Activated CD4-positive, alpha-beta T cell treated with anti-CD3 and anti-CD28 coated beads for 24 hours (primary cell): ENCODE measurements at regions not wholly inside any gene's neighbourhood (a gene's known extent, or its start where the extent isn't known, plus 50 kb on each side); places are given as distances from the start of the nearest gene placed in this dataset.

Experiments
- DNase-seq, 2 donors: peaks; one replicate each; pipeline ENCODE4 v3.0.0-alpha.2; 2020; ENCODE audit warnings: low read depth in 2 of 2

DNA sequence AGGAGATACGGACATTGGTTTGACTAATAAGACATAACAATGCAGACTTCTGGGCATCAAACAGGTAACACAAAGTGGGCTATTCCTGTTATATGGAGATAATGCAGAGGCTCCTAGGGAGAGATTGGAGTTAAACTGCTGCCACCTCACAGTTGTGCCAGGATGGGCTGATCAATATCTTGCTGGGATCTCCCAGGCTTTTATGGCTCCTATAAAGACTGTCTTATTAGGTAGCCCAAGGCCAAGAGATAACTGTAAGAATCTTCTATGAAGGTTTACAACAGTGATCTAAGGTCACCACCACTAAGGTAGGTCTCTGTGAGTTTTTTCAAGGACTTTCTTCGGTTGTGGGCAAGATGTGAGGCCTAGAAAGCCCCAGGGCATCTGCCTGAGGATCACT lies 345.8 kb downstream of the KLF5 start:
- no peak for DNase-seq

DNA sequence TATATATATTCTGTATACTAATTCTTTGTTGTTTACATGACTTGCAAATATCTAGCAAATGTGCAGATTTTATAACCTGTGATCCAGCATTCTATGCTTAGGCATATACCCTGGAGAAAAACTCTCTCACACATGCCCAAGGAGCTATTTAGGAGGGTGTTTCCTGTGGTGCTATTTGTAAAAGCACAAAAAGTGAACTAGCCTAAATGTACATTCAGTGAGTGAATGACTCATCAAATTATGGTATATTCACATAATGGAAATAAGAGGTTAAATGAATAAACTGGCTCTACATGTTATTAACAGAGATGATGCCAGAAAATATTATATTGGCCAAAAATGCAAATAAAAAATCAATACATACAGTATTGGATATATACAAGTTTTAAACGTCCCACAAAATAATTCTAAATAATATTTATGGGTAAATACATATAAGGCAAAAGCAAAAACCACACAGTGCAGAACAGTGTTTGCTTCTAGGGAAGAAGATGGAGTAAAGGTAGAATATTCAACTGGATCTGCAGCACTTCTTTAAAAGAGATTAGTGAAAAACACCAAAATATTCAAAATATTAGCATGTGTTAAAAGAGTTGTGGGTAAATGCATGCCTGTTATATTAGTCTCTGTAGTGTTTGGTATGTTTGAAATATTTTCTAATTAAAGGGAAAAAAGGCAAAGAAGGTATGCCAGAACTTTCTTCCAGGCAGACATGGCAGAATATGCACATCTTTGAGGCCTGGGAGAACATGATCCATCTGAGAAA lies 344.7 kb downstream of the KLF5 start:
- DNase-seq: no peak

- no peak for DNase-seq
Measured at GRCh38 chr13:73401769-73402168, 343.0 kb downstream of the KLF5 start.

DNA sequence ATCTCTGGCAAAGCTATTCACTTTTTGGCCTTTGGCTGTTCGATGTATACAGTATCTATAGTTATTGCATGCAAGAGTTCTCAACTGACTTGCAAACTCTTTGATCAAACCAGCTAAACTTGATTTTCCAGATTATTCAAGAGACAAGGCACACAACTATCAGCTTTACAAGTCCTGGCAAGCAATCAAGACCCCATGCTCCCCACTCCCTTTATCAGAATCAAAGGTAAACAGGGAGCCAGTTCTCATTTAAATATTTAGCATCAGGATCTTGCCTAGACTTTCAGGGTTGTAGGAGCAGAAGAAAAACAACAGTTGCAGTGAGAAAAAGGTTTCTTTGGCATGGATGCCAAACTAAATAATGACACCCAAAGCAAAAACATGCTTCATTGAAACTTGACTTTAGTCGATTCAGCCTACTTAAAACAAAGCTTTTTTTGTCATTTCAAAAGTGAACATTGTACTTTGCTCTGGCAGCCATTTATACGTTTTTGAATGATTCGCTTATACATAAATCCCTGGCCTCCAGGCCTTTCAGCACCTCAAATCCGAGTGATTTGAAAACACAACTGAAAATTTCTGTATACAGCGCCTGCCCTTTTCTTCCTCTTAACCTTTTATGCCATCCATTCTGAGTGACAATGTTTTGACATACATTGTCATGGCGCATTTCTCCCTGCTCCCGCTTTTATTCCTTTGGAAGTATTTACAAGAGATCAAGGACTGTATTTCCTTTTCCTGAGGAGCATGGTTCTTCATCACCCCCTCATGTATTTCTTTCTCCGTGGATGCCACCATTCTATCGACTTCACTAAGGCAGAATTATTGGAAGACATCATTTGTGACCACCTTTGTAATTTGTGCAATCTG lies 340.8 kb downstream of the KLF5 start:
- no peak for DNase-seq

- DNase-seq: no peak
Measured at GRCh38 chr13:73397496-73398305, 338.9 kb downstream of the KLF5 start.

GRCh38 chr13:73394066-73394465 lies 335.3 kb downstream of the KLF5 start:
- DNase-seq: no peak

DNA sequence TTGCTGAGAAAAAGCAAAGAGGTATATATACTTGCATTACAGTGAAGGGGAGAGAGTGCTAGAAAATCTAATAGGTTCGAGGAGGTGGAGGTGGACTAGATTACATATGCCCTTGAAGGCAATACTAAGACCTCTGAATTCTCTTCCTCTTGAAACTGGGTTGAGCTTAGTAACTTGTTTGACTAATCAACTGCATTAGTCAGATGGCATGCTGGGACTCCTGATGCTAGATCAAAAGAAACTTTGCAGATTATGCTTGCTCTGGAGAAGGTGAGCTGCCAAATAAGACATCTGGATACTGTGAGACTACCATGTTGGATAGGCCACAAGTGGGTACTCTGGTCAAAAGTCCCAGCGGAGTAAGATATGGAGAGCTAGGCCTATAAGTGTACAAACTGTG lies 331.3 kb downstream of the KLF5 start:
- DNase-seq: no peak

DNA sequence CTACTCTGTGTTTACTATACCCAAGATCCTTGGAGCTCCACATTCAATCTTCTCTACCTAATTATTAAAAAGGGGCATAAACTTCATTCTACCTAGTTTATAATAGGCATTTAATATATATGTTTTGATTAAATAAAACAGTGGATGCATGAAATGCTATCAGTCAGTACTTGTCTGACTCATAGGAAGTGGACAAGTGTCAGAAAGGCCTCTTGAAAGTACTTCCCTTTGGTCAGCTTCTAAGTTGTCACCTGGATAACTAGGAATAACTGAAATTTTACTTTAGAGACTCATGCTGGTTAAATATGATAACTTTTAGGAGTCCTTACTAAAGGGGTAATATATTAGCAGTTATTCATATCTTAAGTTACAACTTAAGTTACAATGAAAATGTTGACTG lies 329.8 kb downstream of the KLF5 start:
- DNase-seq: no peak

DNA sequence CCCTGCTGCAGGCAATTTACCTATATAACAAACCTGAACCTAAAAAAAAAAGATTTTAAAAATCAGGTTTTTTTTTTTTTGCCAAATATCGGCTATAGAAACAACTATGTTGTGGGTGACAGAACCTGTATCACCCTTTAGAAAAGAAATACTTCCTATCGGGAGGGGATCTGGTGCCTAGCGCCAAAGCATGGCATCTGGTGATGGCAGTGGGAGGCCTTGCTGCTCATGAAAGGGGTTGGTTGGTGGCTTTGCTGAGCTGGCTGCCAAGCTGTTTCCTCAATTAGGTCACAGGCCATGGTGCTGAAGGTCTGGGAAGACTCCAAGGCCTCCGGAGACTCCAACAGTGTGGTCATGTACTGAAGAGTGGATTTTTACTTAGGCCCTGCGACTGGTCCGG lies 328.5 kb downstream of the KLF5 start:
- DNase-seq: no peak

DNA sequence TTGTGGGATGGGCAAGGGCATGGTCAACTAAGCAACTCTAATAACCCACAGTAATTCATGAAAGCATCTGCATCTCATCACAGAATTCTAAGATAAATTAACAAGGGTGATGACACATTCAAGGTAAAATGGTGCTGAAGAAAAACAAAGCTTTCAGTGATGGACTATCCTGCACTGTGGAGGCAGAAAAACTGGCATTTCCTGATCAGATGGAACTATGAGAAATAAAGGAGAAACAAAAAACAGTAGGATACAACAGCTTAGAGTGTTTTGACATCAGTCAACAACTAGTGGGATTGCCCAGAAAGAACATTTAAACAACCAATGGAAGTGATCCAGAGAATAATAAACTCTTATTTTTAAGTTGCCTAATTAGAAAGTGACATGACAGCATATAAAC lies 327.0 kb downstream of the KLF5 start:
- no peak for DNase-seq

GRCh38 chr13:73372666-73373627 lies 314.1 kb downstream of the KLF5 start:
- no peak for DNase-seq

DNA sequence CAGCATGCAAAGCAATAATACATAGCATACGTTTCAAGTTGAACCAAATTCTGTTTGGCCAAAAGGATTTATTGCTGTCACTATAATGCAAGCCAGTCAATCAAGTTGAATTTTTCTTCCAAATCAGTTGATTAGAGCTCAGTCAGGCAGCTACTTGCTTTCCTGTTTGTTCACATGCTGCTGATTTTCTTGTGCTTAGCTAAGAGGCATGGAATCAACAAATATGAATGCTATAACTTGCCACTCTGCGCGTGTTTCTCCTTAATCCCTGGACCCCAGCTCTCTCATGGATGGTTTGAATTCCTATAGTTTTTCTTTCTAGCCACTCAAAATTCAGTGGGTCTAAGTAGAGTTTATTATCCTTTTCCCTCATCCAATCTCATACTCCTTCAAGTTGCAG lies 311.3 kb downstream of the KLF5 start:
- no peak for DNase-seq

DNA sequence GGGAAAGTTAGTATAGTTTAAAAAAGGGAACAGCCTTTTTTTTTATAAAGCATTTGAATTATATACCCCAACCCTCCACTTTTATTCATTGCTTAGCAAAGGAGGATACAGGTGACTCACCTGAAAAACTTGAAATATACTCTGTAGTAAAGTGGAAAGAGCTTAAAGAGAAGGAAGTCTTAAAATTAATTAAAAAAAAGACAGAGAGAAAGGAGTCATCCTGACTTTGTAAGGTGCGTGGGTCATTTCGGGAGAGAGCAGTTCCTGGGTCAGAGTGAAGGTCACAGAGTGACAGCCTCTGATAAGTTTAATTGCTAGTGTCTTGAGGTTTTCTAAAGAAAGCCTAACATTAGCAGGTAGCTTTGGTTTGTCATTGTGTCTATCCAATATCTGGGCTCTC lies 310.3 kb downstream of the KLF5 start:
- no peak for DNase-seq

DNA sequence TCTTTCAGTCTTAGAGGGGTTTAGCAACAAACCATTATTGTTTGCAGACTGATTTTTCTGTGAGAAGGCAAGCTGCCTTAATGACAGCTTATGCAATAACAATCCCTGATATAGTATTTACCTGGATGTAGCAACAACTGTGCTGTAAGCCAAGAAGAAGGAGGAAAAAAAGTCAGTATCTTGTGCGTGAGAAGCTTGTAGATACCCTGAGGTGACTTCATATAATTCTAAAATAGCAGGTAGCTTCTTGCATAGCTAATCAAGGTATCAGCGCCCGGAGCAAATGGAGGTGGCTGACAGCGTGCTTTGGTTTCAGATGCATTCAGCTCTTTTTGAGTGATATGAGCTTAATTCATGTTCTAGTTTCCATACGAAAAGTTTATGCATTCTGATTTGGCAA lies 309.8 kb downstream of the KLF5 start:
- no peak for DNase-seq

DNA sequence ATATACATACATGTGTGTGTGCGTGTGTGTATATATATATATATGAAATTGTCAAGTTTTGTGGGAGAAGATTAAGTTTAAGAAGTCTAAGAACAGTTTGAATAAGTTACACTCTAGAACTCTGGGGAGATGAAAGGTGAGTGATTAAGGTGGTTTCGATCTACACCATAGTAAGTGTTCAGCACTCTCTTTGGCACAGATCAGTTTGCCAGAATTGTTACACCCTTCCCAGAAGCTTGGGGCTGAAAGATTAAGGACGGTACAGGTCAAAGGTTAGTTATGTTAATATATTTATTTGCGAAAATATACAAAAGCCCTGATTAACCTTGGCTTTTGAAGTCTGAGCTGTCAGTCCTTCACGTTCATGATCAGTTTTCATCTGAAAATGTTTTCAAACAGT lies 309.1 kb downstream of the KLF5 start:
- DNase-seq: no peak

GRCh38 chr13:73366241-73366640 lies 307.4 kb downstream of the KLF5 start:
- no peak for DNase-seq

DNA sequence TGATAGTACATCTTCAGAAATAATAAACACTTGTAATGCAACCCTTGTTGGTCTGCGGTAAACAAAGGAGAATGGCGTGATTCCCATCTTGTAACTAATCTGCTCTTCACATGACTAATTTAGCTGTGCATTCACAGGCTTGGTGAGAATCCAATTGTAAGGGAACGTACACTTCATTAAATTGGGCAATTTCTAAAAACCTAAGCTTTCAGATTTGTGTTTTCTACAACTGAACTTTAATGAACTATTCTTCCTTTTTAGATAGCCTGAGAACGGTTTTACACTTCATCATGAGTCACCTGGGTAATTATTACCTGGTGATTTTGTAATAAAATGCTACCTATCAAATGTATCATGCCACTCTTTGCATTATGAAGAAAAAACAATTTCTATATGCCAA lies 306.9 kb downstream of the KLF5 start:
- DNase-seq: no peak

GRCh38 chr13:73365252-73365651 lies 306.4 kb downstream of the KLF5 start:
- DNase-seq: no peak

- no peak for DNase-seq
Measured at GRCh38 chr13:73364736-73365135, 305.9 kb downstream of the KLF5 start.

DNA sequence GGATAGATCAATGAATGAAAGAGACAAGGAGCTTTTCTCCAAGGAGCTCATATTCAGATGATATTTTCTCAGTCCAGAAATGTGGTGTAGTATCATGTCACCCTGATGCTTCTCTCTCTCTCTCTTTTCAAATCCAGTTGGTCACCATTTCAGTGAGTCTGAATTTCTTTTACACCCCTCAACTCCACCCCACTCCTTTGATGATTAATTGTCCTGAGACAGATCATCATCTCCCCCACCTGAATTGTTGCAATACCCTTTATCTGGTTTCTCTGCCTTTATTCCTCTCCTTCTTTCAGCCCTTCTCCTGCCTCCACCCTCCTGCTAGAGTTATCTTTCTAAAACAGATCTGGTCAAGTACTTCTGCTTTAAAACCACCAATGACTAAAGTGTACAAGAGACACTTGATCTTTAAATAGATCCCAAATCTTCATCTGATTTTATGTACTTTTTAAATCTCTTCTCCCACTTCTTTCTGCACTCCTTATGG lies 299.8 kb downstream of the KLF5 start:
- DNase-seq: no peak

DNA sequence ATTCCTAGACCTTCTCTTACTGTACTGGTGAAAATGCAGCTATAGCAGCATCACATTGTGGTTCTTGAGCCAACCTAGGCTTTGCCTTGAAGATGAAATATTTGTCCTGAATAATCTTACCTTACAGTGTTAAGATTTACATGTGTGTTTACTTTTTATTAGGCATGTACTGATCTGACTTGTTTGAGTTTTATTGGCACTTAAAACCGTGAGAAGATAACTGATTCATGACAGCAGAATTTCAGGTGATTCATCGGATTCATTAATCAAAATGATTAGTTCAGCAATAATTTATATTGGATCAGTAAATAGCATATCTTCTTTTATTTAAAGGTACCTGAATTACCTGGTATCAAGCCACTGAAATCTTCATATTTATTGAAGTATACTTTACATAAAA lies 296.3 kb downstream of the KLF5 start:
- DNase-seq: no peak
